ENCODE measurements at regions not wholly inside any gene's neighbourhood (a gene's known extent, or its start where the extent isn't known, plus 50 kb on each side); places are given as distances from the start of the nearest gene placed in this dataset.

DNA sequence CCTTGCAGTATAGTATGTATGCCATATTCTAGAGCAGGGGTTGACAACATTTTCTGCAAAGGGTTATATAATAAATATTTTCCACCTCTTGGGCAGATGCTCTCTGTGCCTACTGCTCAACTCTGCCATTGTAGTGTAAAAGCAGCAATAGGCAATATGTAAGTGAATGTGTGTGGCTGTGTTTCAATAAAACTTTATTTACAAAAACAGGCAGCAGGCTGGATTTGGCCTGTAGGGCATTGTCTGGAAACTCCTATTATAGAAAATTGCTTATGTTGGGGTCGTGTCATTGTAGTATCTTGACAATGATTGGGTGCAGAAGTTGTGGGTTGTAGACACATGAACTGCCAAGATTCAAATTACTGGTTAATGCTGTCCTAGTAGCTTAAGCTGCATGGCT, 153.6 kb upstream of the CNTN3 start:
- peaks cover 0 to 7% (median 2%) of the 10 kb centered on the region in 7 donors for H3K9me3 Mint-ChIP-seq
- H3K4me2 ChIP-seq (replicated peaks; ENCODE audit: extremely low read depth, low read length, poor library complexity, severe bottlenecking), result no peak overlapping the region
- no peaks in the 10 kb centered on the region for H3K4me1 ChIP-seq (ENCODE audit: control insufficient read depth in 1 of 2, insufficient read depth in 2 of 2, low read length in 2 of 2)
- no peak overlapping the region for H3K4me3 ChIP-seq (replicated peaks in 1 of 3; ENCODE audit: low read depth in 2 of 3, low read length in 3 of 3)
- no peaks in the 10 kb centered on the region for H3K27me3 Mint-ChIP-seq (ENCODE audit: low read depth in 3 of 3)
- H3K4me3 Mint-ChIP-seq, result no peak overlapping the region
- no CpG with 5 or more reads among the region's 1 CpG for WGBS (ENCODE audit: insufficient coverage)
- H2AFZ ChIP-seq (ENCODE audit: insufficient read depth, low read depth, low read length, poor library complexity, severe bottlenecking), result no peak overlapping the region
- no peaks in the 10 kb centered on the region for H3K4me1 Mint-ChIP-seq
- H3K9ac ChIP-seq (ENCODE audit: insufficient read depth, low read length, poor library complexity, severe bottlenecking), result no peak overlapping the region
- no peak overlapping the region for H3K27ac Mint-ChIP-seq
- DNase-seq, result no peak
- H3K36me3 ChIP-seq (replicated peaks in 1 of 2; ENCODE audit: control insufficient read depth in 1 of 2, insufficient read depth in 2 of 2, low read length in 2 of 2), result no peaks in the 10 kb centered on the region
- no peak overlapping the region for H3K27ac ChIP-seq (ENCODE audit: low read depth in 1 of 2, low read length in 2 of 2)
- TF ChIP-seq, protein P1, sequence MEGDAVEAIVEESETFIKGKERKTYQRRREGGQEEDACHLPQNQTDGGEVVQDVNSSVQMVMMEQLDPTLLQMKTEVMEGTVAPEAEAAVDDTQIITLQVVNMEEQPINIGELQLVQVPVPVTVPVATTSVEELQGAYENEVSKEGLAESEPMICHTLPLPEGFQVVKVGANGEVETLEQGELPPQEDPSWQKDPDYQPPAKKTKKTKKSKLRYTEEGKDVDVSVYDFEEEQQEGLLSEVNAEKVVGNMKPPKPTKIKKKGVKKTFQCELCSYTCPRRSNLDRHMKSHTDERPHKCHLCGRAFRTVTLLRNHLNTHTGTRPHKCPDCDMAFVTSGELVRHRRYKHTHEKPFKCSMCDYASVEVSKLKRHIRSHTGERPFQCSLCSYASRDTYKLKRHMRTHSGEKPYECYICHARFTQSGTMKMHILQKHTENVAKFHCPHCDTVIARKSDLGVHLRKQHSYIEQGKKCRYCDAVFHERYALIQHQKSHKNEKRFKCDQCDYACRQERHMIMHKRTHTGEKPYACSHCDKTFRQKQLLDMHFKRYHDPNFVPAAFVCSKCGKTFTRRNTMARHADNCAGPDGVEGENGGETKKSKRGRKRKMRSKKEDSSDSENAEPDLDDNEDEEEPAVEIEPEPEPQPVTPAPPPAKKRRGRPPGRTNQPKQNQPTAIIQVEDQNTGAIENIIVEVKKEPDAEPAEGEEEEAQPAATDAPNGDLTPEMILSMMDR (IDR thresholded peaks at IDR 0.05), result no peak
- no peaks in the 10 kb centered on the region for H4K20me1 ChIP-seq (ENCODE audit: insufficient read depth, low read length)
- H3K79me2 ChIP-seq (ENCODE audit: insufficient read depth, low read length), result no peaks in the 10 kb centered on the region
- H3K36me3 Mint-ChIP-seq, result no peaks in the 10 kb centered on the region
- no peaks in the 10 kb centered on the region for H3K27me3 ChIP-seq (ENCODE audit: control insufficient read depth in 2 of 2, insufficient read depth in 2 of 2, low read length in 2 of 2)
- H3K9me3 ChIP-seq (replicated peaks in 1 of 2; ENCODE audit: control insufficient read depth in 1 of 2, insufficient read depth in 1 of 2, low read length in 2 of 2), result no peaks in the 10 kb centered on the region
- intact Hi-C loops (cut with micrococcal nuclease), result no loop called here

DNA sequence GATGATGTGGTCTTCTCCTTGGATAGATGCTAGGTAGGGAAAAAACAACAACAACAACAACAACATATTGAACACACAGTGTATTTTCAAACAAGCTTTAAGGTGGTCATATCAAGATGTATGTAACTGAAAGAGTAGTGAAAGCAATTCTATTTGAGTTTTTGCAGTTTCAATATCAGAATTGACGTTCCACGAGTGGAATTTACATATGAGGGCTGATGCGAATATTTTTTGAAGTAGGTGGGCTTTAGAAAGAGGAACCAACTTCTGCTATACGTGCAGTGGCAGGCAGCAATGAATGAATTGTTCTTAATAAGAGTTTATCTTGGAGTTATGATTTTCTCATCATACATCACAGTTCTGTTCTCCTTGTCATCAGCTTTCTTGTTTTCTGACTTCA, 151.9 kb upstream of the CNTN3 start:
- Mint-ChIP-seq H3K4me3 (no peak overlapping the region), H3K9me3 (peaks cover 0 to 4% (median 2%) of the 10 kb centered on the region in 7 donors), H3K27ac (no peak overlapping the region), H3K27me3 (ENCODE audit: low read depth in 3 of 3) (no peaks in the 10 kb centered on the region), H3K4me1 (no peaks in the 10 kb centered on the region), H3K36me3 (no peaks in the 10 kb centered on the region)
- no peaks in the 10 kb centered on the region for H3K36me3 ChIP-seq (replicated peaks in 1 of 2; ENCODE audit: control insufficient read depth in 1 of 2, insufficient read depth in 2 of 2, low read length in 2 of 2)
- no peak overlapping the region for H3K9ac ChIP-seq (ENCODE audit: insufficient read depth, low read length, poor library complexity, severe bottlenecking)
- H3K27me3 ChIP-seq (ENCODE audit: control insufficient read depth in 2 of 2, insufficient read depth in 2 of 2, low read length in 2 of 2), result no peaks in the 10 kb centered on the region
- H3K4me3 ChIP-seq (replicated peaks in 1 of 3; ENCODE audit: low read depth in 2 of 3, low read length in 3 of 3), result no peak overlapping the region
- TF ChIP-seq, protein P1 (IDR thresholded peaks at IDR 0.05), result no peak
- no peak overlapping the region for H3K4me2 ChIP-seq (replicated peaks; ENCODE audit: extremely low read depth, low read length, poor library complexity, severe bottlenecking)
- no peaks in the 10 kb centered on the region for H3K4me1 ChIP-seq (ENCODE audit: control insufficient read depth in 1 of 2, insufficient read depth in 2 of 2, low read length in 2 of 2)
- H4K20me1 ChIP-seq (ENCODE audit: insufficient read depth, low read length), result no peaks in the 10 kb centered on the region
- intact Hi-C loops (cut with micrococcal nuclease), result no loop called here
- no peak overlapping the region for H2AFZ ChIP-seq (ENCODE audit: insufficient read depth, low read depth, low read length, poor library complexity, severe bottlenecking)
- WGBS (ENCODE audit: insufficient coverage), result no CpG with 5 or more reads among the region's 4 CpGs
- no peak for DNase-seq
- H3K27ac ChIP-seq (ENCODE audit: low read depth in 1 of 2, low read length in 2 of 2), result no peak overlapping the region
- no peaks in the 10 kb centered on the region for H3K79me2 ChIP-seq (ENCODE audit: insufficient read depth, low read length)
- H3K9me3 ChIP-seq (replicated peaks in 1 of 2; ENCODE audit: control insufficient read depth in 1 of 2, insufficient read depth in 1 of 2, low read length in 2 of 2), result no peaks in the 10 kb centered on the region

Measured in CD14-positive monocyte (primary cell).